ENCODE measurements at regions not wholly inside any gene's neighbourhood (a gene's known extent, or its start where the extent isn't known, plus 50 kb on each side); places are given as distances from the start of the nearest gene placed in this dataset.

- intact Hi-C loops (cut with micrococcal nuclease) = no loop called here
- no peak overlapping the region for H3K27ac Mint-ChIP-seq
- no peaks in the 10 kb centered on the region for H3K36me3 Mint-ChIP-seq (ENCODE audit: low read depth)
- no peaks in the 10 kb centered on the region for H3K27me3 Mint-ChIP-seq
- H3K4me3 Mint-ChIP-seq = no peak overlapping the region
- no peak for DNase-seq
- H3K9me3 Mint-ChIP-seq = no peaks in the 10 kb centered on the region
- H3K4me1 Mint-ChIP-seq = no peaks in the 10 kb centered on the region
Measured at GRCh38 chr1:115465802-115466363, 127.8 kb upstream of the NGF start.

GRCh38 chr1:115463347-115463746 is 125.3 kb upstream of the NGF start:
- H3K4me1 Mint-ChIP-seq = no peaks in the 10 kb centered on the region

GRCh38 chr1:115462566-115463076 is 124.6 kb upstream of the NGF start:
- Mint-ChIP-seq H3K4me3 (no peak overlapping the region), H3K9me3 (no peaks in the 10 kb centered on the region), H3K36me3 (ENCODE audit: low read depth) (no peaks in the 10 kb centered on the region), H3K27me3 (no peaks in the 10 kb centered on the region), H3K27ac (no peak overlapping the region), H3K4me1 (no peaks in the 10 kb centered on the region)
- intact Hi-C loops (cut with micrococcal nuclease) = no loop called here
- no peak for DNase-seq

More at GRCh38 chr1:115463347-115463746, 125.3 kb upstream of the NGF start:
- no peak for DNase-seq
- intact Hi-C loops (cut with micrococcal nuclease) = no loop called here
- Mint-ChIP-seq H3K27ac (no peak overlapping the region), H3K4me3 (no peak overlapping the region), H3K36me3 (ENCODE audit: low read depth) (no peaks in the 10 kb centered on the region), H3K27me3 (no peaks in the 10 kb centered on the region), H3K9me3 (no peaks in the 10 kb centered on the region)

- no peak overlapping the region for H3K4me3 Mint-ChIP-seq
- intact Hi-C loops (cut with micrococcal nuclease) = no loop called here
- no peaks in the 10 kb centered on the region for H3K27me3 Mint-ChIP-seq
- no peaks in the 10 kb centered on the region for H3K36me3 Mint-ChIP-seq (ENCODE audit: low read depth)
- H3K4me1 Mint-ChIP-seq = no peaks in the 10 kb centered on the region
- DNase-seq = no peak
- no peak overlapping the region for H3K27ac Mint-ChIP-seq
- no peaks in the 10 kb centered on the region for H3K9me3 Mint-ChIP-seq
Measured at GRCh38 chr1:115461526-115461925, 123.5 kb upstream of the NGF start.

GRCh38 chr1:115459161-115459560 is 121.1 kb upstream of the NGF start:
- Mint-ChIP-seq H3K27me3 (no peaks in the 10 kb centered on the region), H3K36me3 (ENCODE audit: low read depth) (no peaks in the 10 kb centered on the region), H3K4me3 (no peak overlapping the region), H3K27ac (no peak overlapping the region), H3K9me3 (no peaks in the 10 kb centered on the region), H3K4me1 (no peaks in the 10 kb centered on the region)
- intact Hi-C loops (cut with micrococcal nuclease) = no loop called here
- DNase-seq = no peak

- no peaks in the 10 kb centered on the region for H3K27me3 Mint-ChIP-seq
- H3K27ac Mint-ChIP-seq = no peak overlapping the region
- no peak overlapping the region for H3K4me3 Mint-ChIP-seq
- intact Hi-C loops (cut with micrococcal nuclease) = no loop called here
- H3K36me3 Mint-ChIP-seq (ENCODE audit: low read depth) = no peaks in the 10 kb centered on the region
- no peaks in the 10 kb centered on the region for H3K9me3 Mint-ChIP-seq
- DNase-seq = no peak
- no peaks in the 10 kb centered on the region for H3K4me1 Mint-ChIP-seq
Measured at GRCh38 chr1:115458426-115459114, 120.5 kb upstream of the NGF start.

GRCh38 chr1:115457289-115457688 is 119.2 kb upstream of the NGF start:
- Mint-ChIP-seq H3K36me3 (ENCODE audit: low read depth) (no peaks in the 10 kb centered on the region), H3K27me3 (no peaks in the 10 kb centered on the region), H3K27ac (no peak overlapping the region), H3K4me3 (no peak overlapping the region), H3K9me3 (no peaks in the 10 kb centered on the region), H3K4me1 (no peaks in the 10 kb centered on the region)
- no peak for DNase-seq
- intact Hi-C loops (cut with micrococcal nuclease) = no loop called here

- Mint-ChIP-seq H3K4me1 (no peaks in the 10 kb centered on the region), H3K27me3 (no peaks in the 10 kb centered on the region), H3K27ac (no peak overlapping the region), H3K9me3 (no peaks in the 10 kb centered on the region), H3K36me3 (ENCODE audit: low read depth) (no peaks in the 10 kb centered on the region), H3K4me3 (no peak overlapping the region)
- no peak for DNase-seq
- intact Hi-C loops (cut with micrococcal nuclease) = no loop called here
Measured at GRCh38 chr1:115456441-115456961, 118.5 kb upstream of the NGF start.

- intact Hi-C loops (cut with micrococcal nuclease) = no loop called here
- no peaks in the 10 kb centered on the region for H3K36me3 Mint-ChIP-seq (ENCODE audit: low read depth)
- H3K4me3 Mint-ChIP-seq = no peak overlapping the region
- DNase-seq = no peak
- H3K9me3 Mint-ChIP-seq = no peaks in the 10 kb centered on the region
- H3K27ac Mint-ChIP-seq = no peak overlapping the region
- H3K27me3 Mint-ChIP-seq = no peaks in the 10 kb centered on the region
- no peaks in the 10 kb centered on the region for H3K4me1 Mint-ChIP-seq
Measured at GRCh38 chr1:115454837-115455511, 116.9 kb upstream of the NGF start.

- DNase-seq = no peak
- H3K36me3 Mint-ChIP-seq (ENCODE audit: low read depth) = no peaks in the 10 kb centered on the region
- intact Hi-C loops (cut with micrococcal nuclease) = no loop called here
- H3K4me1 Mint-ChIP-seq = no peaks in the 10 kb centered on the region
- no peak overlapping the region for H3K27ac Mint-ChIP-seq
- H3K9me3 Mint-ChIP-seq = no peaks in the 10 kb centered on the region
- no peak overlapping the region for H3K4me3 Mint-ChIP-seq
- H3K27me3 Mint-ChIP-seq = peaks cover under 1% of the 10 kb centered on the region
Measured at GRCh38 chr1:115453666-115454065, 115.6 kb upstream of the NGF start.

GRCh38 chr1:115452600-115453329 is 114.7 kb upstream of the NGF start:
- intact Hi-C loops (cut with micrococcal nuclease) = no loop called here
- Mint-ChIP-seq H3K27ac (no peak overlapping the region), H3K36me3 (ENCODE audit: low read depth) (no peaks in the 10 kb centered on the region), H3K4me1 (no peaks in the 10 kb centered on the region), H3K9me3 (no peaks in the 10 kb centered on the region), H3K4me3 (no peak overlapping the region), H3K27me3 (peaks cover 2% of the 10 kb centered on the region)
- no peak for DNase-seq

- DNase-seq = no peak
- intact Hi-C loops (cut with micrococcal nuclease) = no loop called here
- no peaks in the 10 kb centered on the region for H3K36me3 Mint-ChIP-seq (ENCODE audit: low read depth)
- no peak overlapping the region for H3K4me3 Mint-ChIP-seq
- H3K4me1 Mint-ChIP-seq = no peaks in the 10 kb centered on the region
- H3K27ac Mint-ChIP-seq = no peak overlapping the region
- peaks cover 4% of the 10 kb centered on the region for H3K27me3 Mint-ChIP-seq
- no peaks in the 10 kb centered on the region for H3K9me3 Mint-ChIP-seq
Measured at GRCh38 chr1:115450501-115451040, 112.5 kb upstream of the NGF start.

GRCh38 chr1:115448282-115449044 is 110.4 kb upstream of the NGF start:
- Mint-ChIP-seq H3K9me3 (no peaks in the 10 kb centered on the region), H3K36me3 (ENCODE audit: low read depth) (no peaks in the 10 kb centered on the region), H3K27ac (no peak overlapping the region), H3K4me3 (no peak overlapping the region), H3K4me1 (no peaks in the 10 kb centered on the region), H3K27me3 (peaks cover 4% of the 10 kb centered on the region)
- no peak for DNase-seq
- intact Hi-C loops (cut with micrococcal nuclease) = no loop called here
